GM13976 (cell line): ENCODE measurements at regions not wholly inside any gene's neighbourhood (a gene's known extent, or its start where the extent isn't known, plus 50 kb on each side); places are given as distances from the start of the nearest gene placed in this dataset.

Experiments
- DNase-seq: peaks from one replicate; pipeline ENCODE4 v3.0.0; 2012; ENCODE audit warnings: low spot score
- in situ Hi-C: fragments of 300-500 bp; cut with MboI; formaldehyde crosslinking; loops from one replicate; pipeline ENCODE4 v1.12.0; 2022; ENCODE audit warnings: low sequenced_read_pairs, mixed read lengths, inconsistent platforms; ENCODE audit not compliant: unreplicated experiment
- TF ChIP-seq, protein P1 (sequence below): IDR thresholded peaks from 2 replicates; pipeline ENCODE4 v1.5.1; 2012; ENCODE audit warnings: borderline replicate concordance, mild to moderate bottlenecking; ENCODE audit not compliant: insufficient read depth; ENCODE audit errors: extremely low read depth, missing control alignments, control extremely low read depth

DNA sequence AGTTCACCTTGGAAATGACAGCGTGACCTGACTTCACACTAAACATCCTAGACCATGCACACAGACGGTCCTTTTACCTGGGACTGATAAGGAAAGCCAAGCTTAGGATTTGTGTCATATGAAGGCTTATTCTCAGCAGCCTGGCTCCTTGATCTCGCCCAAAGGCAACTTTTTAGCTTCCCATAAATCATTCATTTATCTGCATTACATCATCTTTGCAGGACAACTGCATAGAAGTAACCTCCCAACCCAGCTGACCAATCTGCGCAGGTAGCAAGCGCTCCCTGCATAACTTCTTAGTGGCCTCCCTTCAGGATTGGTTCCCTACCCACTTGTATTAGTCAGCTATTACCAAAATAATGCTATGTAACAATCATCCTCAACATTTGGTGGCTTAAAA lies 389.9 kb upstream of the PROK2 start:
- no peak for DNase-seq
- TF ChIP-seq, protein P1, sequence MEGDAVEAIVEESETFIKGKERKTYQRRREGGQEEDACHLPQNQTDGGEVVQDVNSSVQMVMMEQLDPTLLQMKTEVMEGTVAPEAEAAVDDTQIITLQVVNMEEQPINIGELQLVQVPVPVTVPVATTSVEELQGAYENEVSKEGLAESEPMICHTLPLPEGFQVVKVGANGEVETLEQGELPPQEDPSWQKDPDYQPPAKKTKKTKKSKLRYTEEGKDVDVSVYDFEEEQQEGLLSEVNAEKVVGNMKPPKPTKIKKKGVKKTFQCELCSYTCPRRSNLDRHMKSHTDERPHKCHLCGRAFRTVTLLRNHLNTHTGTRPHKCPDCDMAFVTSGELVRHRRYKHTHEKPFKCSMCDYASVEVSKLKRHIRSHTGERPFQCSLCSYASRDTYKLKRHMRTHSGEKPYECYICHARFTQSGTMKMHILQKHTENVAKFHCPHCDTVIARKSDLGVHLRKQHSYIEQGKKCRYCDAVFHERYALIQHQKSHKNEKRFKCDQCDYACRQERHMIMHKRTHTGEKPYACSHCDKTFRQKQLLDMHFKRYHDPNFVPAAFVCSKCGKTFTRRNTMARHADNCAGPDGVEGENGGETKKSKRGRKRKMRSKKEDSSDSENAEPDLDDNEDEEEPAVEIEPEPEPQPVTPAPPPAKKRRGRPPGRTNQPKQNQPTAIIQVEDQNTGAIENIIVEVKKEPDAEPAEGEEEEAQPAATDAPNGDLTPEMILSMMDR: no peak
- in situ Hi-C loops: no loop called here

DNA sequence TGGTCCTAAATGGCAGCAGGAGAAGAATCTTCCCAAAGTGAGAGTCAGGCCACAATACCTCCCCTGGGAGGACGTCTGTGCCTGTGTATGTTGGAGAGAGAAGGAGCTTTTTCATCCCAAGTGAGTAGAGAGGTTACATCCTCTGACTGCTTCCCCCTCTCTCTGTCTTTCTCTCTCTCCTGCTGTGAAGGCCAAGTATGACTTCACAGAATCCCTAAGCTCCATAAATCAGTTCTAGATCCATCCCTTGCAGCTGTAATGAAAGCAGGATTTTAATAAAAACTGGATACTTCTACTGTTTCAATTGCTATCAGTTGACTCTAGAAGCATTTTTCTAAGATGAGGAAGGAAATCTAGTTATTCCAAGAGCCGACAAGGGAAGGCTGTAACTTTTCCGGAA lies 389.1 kb upstream of the PROK2 start:
- in situ Hi-C loops: no loop called here
- TF ChIP-seq, protein P1: no peak
- DNase-seq: no peak

DNA sequence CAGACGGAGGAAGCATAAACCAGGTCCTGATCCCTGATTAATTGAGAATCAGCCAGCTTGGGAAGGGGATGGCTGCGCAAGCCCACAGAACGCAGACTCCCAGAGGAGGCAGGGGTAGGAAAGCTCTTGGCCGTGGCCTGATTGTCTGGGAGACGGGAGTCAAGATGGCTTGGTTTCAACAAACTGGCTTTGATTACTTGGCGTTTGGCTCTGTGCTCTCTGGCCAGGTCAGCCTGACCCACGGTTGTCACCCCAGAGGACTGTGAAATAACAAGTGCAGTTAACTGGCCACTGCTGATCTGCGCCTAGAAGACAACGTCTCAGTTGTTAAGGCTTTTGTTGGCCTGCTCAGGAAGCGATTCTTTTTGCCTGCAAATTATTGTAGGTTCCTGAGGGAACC lies 387.0 kb upstream of the PROK2 start:
- in situ Hi-C loops: no loop called here
- DNase-seq: no peak
- TF ChIP-seq, protein P1: no peak

DNA sequence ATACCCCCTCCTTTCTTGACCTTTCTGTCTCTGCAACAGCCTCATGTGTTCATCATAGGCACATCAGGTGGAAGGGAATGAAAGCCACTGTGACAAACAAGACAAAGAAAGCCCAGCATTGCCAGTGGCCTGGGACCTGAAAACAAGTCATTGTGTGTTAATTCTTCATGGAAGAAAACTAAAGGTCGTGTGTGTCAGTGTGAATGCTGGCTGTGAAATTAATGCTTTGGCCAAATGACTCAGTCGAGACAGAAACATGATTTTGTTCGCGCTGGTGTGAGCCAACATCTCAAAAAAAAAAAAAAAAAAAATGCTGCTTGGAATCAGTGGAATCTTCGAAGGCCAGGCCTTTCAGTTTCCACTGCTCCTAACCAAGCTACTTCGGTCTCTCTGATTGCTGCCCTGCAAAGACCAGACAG lies 386.5 kb upstream of the PROK2 start:
- DNase-seq: no peak
- TF ChIP-seq, protein P1: no peak
- in situ Hi-C loops: no loop called here

DNA sequence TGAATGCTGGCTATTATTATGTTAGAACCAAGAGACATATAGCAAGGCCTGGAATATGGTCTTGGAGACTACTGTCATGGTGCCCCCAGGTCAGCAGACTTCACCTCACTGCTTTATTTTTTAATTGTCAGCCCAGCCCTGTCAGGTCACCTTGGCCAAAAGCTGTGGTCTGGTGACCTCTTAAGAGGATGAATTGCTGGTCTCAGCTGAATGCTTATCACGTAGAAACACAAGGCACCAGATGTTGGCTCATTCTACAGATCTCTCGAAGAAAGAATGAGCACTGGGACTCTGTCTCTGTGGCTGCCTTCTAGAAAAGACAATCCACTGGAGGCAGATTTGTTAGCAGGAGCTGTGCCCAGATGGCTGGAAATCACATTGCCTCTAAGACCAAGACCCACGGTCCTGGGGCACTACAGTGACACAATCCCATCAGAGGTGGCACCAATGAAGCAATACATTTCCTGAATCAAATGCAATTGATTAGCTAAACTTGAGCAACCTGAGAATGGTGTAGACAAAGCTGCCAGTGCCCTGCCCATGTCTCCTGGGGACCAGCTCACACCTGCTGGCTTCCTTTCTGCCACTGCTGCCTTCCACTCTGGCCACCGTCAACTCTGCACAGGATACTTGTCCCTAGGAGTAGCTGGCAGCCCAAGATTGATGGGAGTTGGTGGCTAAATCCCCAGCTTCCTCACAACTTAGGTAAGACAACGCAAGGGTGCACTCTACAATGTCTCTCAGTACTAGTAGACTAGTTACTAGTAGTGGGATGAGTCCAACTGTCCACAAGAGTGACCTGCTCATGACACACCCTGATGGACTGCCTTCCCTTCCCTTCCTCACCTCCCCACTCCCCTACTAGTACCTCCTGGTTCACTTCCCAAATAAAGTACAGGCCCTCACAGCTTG lies 384.9 kb upstream of the PROK2 start:
- DNase-seq: no peak
- TF ChIP-seq, protein P1: no peak
- in situ Hi-C loops: no loop called here

DNA sequence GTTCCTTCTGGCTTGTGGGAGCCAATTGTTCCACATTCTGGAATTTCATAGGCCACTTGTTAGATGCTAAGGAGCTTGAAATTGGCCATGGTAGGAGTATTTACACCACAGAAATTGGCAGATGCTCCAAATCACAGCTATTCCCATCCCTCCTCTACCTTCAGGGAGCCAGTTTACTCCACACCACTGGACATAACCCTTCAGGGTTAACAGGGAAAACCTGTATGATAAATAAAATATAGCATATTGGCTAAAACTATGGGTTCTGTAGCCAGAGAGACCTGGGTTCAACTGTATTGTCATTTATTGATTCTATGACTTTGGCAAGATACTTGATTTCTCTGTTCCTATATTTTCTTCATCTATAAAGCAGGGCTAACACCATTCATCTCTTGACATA lies 384.2 kb upstream of the PROK2 start:
- DNase-seq: no peak
- in situ Hi-C loops: no loop called here
- TF ChIP-seq, protein P1: no peak

DNA sequence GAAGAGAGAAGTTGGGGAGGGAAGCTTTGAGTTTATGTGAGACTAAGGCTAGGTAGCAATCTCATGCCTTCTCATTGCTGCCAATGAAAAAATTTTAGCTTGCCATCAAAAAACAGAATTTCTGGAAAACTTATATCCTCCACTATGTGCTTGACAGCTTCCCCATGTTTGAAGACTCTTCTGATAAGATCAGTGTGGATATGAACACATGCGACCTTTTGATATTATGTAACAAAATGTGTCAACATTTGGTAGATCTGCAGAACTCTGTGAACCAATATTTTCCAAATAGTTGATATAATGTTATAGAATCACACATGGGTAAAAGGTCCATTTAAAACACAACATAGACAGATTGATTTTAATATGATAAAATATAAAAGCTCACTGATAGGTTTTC lies 380.9 kb upstream of the PROK2 start:
- no peak for DNase-seq
- in situ Hi-C loops: no loop called here
- TF ChIP-seq, protein P1: no peak
